ENCODE measurements at regions not wholly inside any gene's neighbourhood (a gene's known extent, or its start where the extent isn't known, plus 50 kb on each side); places are given as distances from the start of the nearest gene placed in this dataset.

- POLR2A ChIA-PET, result no interaction called here
- Histone ChIP-seq H3K4me2 (ENCODE audit: insufficient read depth, low read length) (no peak overlapping the region), H3K36me3 (ENCODE audit: control insufficient read depth in 2 of 2, extremely low read depth in 1 of 2, insufficient read depth in 2 of 2, low read length in 2 of 2) (no peaks in the 10 kb centered on the region), H3K4me3 (replicated peaks in 1 of 3; ENCODE audit: insufficient read depth in 1 of 3, low read depth in 1 of 3, low read length in 3 of 3) (no peak overlapping the region), H3K9me1 (replicated peaks; ENCODE audit: control insufficient read depth, extremely low read depth, insufficient read depth, low read length) (no peaks in the 10 kb centered on the region), H3K27ac (ENCODE audit: insufficient read depth, low read depth, low read length) (no peak overlapping the region), H3K9me3 (replicated peaks; ENCODE audit: control insufficient read depth, insufficient read depth, low read length) (no peaks in the 10 kb centered on the region), H3K9ac (replicated peaks; ENCODE audit: extremely low read depth, insufficient read depth, low read length) (no peak overlapping the region), H3K27me3 (ENCODE audit: control insufficient read depth in 2 of 2, insufficient read depth in 2 of 2, low read length in 2 of 2) (no peaks in the 10 kb centered on the region), H3K4me1 (ENCODE audit: control insufficient read depth, extremely low read depth, insufficient read depth, low read length) (no peaks in the 10 kb centered on the region), H3K79me2 (ENCODE audit: control insufficient read depth, insufficient read depth, low read length) (no peaks in the 10 kb centered on the region), H2AFZ (ENCODE audit: low read depth, low read length) (no peak overlapping the region), H4K20me1 (replicated peaks; ENCODE audit: control insufficient read depth, extremely low read depth, insufficient read depth, low read length) (no peaks in the 10 kb centered on the region)
- no peak for DNase-seq (ENCODE audit: low read depth, low spot score)
- no TSS peak for BruUV-seq (replicated peaks)
- TF ChIP-seq EZH2 (IDR thresholded peaks at IDR 0.05; ENCODE audit: borderline replicate concordance, low read depth, low read length, severe bottlenecking) (no peak), JUN (IDR thresholded peaks at IDR 0.05; ENCODE audit: borderline replicate concordance, insufficient read depth, insufficient read length, low read depth) (no peak), MYC (IDR thresholded peaks at IDR 0.05; ENCODE audit: low read depth, low read length) (no peak), FOS (IDR thresholded peaks at IDR 0.05; ENCODE audit: borderline replicate concordance, insufficient read depth, low read length) (no peak), GATA2 (IDR thresholded peaks at IDR 0.05; ENCODE audit: insufficient read depth, insufficient read length, low read depth, low read length) (no peak), POLR2A (IDR thresholded peaks at IDR 0.05; ENCODE audit: low read depth, low read length) (no peak), POLR2AphosphoS5 (IDR thresholded peaks at IDR 0.05; ENCODE audit: insufficient read depth, low read depth, low read length) (no peak), MAX (IDR thresholded peaks at IDR 0.05; ENCODE audit: insufficient read depth, insufficient read length) (no peak), CTCF (IDR thresholded peaks at IDR 0.05; ENCODE audit: extremely low read depth in 1 of 2, insufficient read depth in 1 of 2, low read depth in 1 of 2, low read length in 2 of 2) (no peak)
- dilution Hi-C loops (cut with MboI; ENCODE audit: extremely low pct_ligation_motif_present, low sequenced_read_pairs), result no loop called here
- no peak for FAIRE-seq
- intact Hi-C loops (cut with micrococcal nuclease), result no loop called here
- CTCF ChIA-PET, result no interaction called here
Measured at GRCh38 chr12:127494961-127495915, 771.7 kb upstream of the TMEM132C start.

Data from endothelial cell of umbilical vein (primary cell).